BE2C (cell line): ENCODE measurements at regions not wholly inside any gene's neighbourhood (a gene's known extent, or its start where the extent isn't known, plus 50 kb on each side); places are given as distances from the start of the nearest gene placed in this dataset.

Source experiments
- DNase-seq: peaks from one replicate; pipeline ENCODE4 v3.0.0-alpha.2; 2020
- H3K27me3 ChIP-seq: fragments of 250-450 bp; sonication (Bioruptor Pico); 2 replicates; pipeline ENCODE4 v1.5.1; 2020; ENCODE audit warnings: mild to moderate bottlenecking
- H3K36me3 ChIP-seq: fragments of 250-450 bp; sonication (Bioruptor Pico); 2 replicates; pipeline ENCODE4 v1.5.1; 2020; ENCODE audit warnings: mild to moderate bottlenecking
- H3K4me1 ChIP-seq: fragments of 250-450 bp; sonication (Bioruptor Pico); 2 replicates; pipeline ENCODE4 v1.5.1; 2020
- H3K4me3 ChIP-seq: 2 replicates; pipeline ENCODE4 v1.5.1; 2011; ENCODE audit warnings: low read depth, low read length
- H3K9me3 ChIP-seq: fragments of 250-450 bp; sonication (Bioruptor Pico); 2 replicates; pipeline ENCODE4 v1.5.1; 2020
- CTCF ChIP-seq: IDR thresholded peaks from 2 replicates; pipeline ENCODE4 v1.5.1; 2012; ENCODE audit warnings: mild to moderate bottlenecking, low read depth, low read length

GRCh38 chr18:29305516-29305915 lies 1128.6 kb upstream of the CDH2 start:
- Histone ChIP-seq H3K4me3 (no peak overlapping the region), H3K9me3 (no peaks in the 10 kb centered on the region), H3K27me3 (no peaks in the 10 kb centered on the region), H3K4me1 (no peaks in the 10 kb centered on the region), H3K36me3 (no peaks in the 10 kb centered on the region)
- no peak for DNase-seq
- no peak for TF ChIP-seq CTCF

GRCh38 chr18:29301048-29301447 lies 1124.1 kb upstream of the CDH2 start:
- H3K9me3 ChIP-seq = no peaks in the 10 kb centered on the region
- DNase-seq = no peak
- H3K4me1 ChIP-seq = no peaks in the 10 kb centered on the region
- no peaks in the 10 kb centered on the region for H3K27me3 ChIP-seq
- no peak for TF ChIP-seq CTCF
- no peak overlapping the region for H3K4me3 ChIP-seq
- no peaks in the 10 kb centered on the region for H3K36me3 ChIP-seq

- TF ChIP-seq CTCF = no peak
- no peak for DNase-seq
- H3K9me3 ChIP-seq = no peaks in the 10 kb centered on the region
- no peaks in the 10 kb centered on the region for H3K27me3 ChIP-seq
- H3K4me3 ChIP-seq = no peak overlapping the region
- no peaks in the 10 kb centered on the region for H3K36me3 ChIP-seq
- peaks cover 4% of the 10 kb centered on the region for H3K4me1 ChIP-seq
Observed at GRCh38 chr18:29285471-29285870, 1108.5 kb upstream of the CDH2 start.

- H3K9me3 ChIP-seq = no peaks in the 10 kb centered on the region
- H3K36me3 ChIP-seq = no peaks in the 10 kb centered on the region
- H3K4me1 ChIP-seq = no peaks in the 10 kb centered on the region
- TF ChIP-seq CTCF = no peak
- no peak for DNase-seq
- no peak overlapping the region for H3K4me3 ChIP-seq
- H3K27me3 ChIP-seq = no peaks in the 10 kb centered on the region
Observed at GRCh38 chr18:29271501-29271900, 1094.6 kb upstream of the CDH2 start.

GRCh38 chr18:29259838-29260237 lies 1082.9 kb upstream of the CDH2 start:
- H3K4me3 ChIP-seq = no peak overlapping the region
- no peak for TF ChIP-seq CTCF
- H3K36me3 ChIP-seq = no peaks in the 10 kb centered on the region
- H3K9me3 ChIP-seq = no peaks in the 10 kb centered on the region
- H3K4me1 ChIP-seq = no peaks in the 10 kb centered on the region
- no peaks in the 10 kb centered on the region for H3K27me3 ChIP-seq
- no peak for DNase-seq

- DNase-seq = no peak
- no peak overlapping the region for H3K4me3 ChIP-seq
- no peaks in the 10 kb centered on the region for H3K27me3 ChIP-seq
- no peaks in the 10 kb centered on the region for H3K4me1 ChIP-seq
- H3K9me3 ChIP-seq = no peaks in the 10 kb centered on the region
- TF ChIP-seq CTCF = no peak
- H3K36me3 ChIP-seq = no peaks in the 10 kb centered on the region
Observed at GRCh38 chr18:29254123-29254522, 1077.2 kb upstream of the CDH2 start.
